ENCODE measurements at regions not wholly inside any gene's neighbourhood (a gene's known extent, or its start where the extent isn't known, plus 50 kb on each side); places are given as distances from the start of the nearest gene placed in this dataset.
"Not testable (repeated sequence)": the region's sequence is repeated elsewhere in the genome, so short reads cannot be mapped to it uniquely, and the experiment has no call there.

GRCh38 chr13:90222758-90223157 is 1124.7 kb upstream of the MIR17HG start:
- DNase-seq: no peak

GRCh38 chr13:90230311-90230710 is 1117.2 kb upstream of the MIR17HG start:
- DNase-seq: no peak

- DNase-seq: no peak
These were observed 1115.2 kb upstream of the MIR17HG start for GRCh38 chr13:90232291-90232690.

- DNase-seq: no peak
These were observed 1113.4 kb upstream of the MIR17HG start for GRCh38 chr13:90233933-90234672.

GRCh38 chr13:90237852-90238251 is 1109.6 kb upstream of the MIR17HG start:
- DNase-seq: no peak

GRCh38 chr13:90238413-90238812 is 1109.1 kb upstream of the MIR17HG start:
- no peak for DNase-seq

GRCh38 chr13:90239130-90239529 is 1108.4 kb upstream of the MIR17HG start:
- DNase-seq: no peak

- no peak for DNase-seq
These were observed 1101.5 kb upstream of the MIR17HG start for GRCh38 chr13:90246005-90246404.

- no peak for DNase-seq
These were observed 1100.7 kb upstream of the MIR17HG start for GRCh38 chr13:90246687-90247345.

- no peak for DNase-seq
These were observed 1093.7 kb upstream of the MIR17HG start for GRCh38 chr13:90253806-90254205.

- no peak for DNase-seq
These were observed 1093.0 kb upstream of the MIR17HG start for GRCh38 chr13:90254437-90254836.

- no peak for DNase-seq
These were observed 1090.7 kb upstream of the MIR17HG start for GRCh38 chr13:90256746-90257145.

GRCh38 chr13:90258129-90258528 is 1089.4 kb upstream of the MIR17HG start:
- DNase-seq: no peak

GRCh38 chr13:90261343-90261742 is 1086.1 kb upstream of the MIR17HG start:
- no peak for DNase-seq

- DNase-seq: no peak
These were observed 1077.3 kb upstream of the MIR17HG start for GRCh38 chr13:90270226-90270625.

- DNase-seq: peak; percentile 18
These were observed 1075.1 kb upstream of the MIR17HG start for GRCh38 chr13:90272356-90272755.

GRCh38 chr13:90276216-90276615 is 1071.3 kb upstream of the MIR17HG start:
- no peak for DNase-seq

- DNase-seq: not testable (repeated sequence)
These were observed 1069.3 kb upstream of the MIR17HG start for GRCh38 chr13:90278231-90278630.

- no peak for DNase-seq
These were observed 1065.8 kb upstream of the MIR17HG start for GRCh38 chr13:90281709-90282108.

GRCh38 chr13:90287521-90287920 is 1060.0 kb upstream of the MIR17HG start:
- no peak for DNase-seq

GRCh38 chr13:90293793-90294361 is 1053.6 kb upstream of the MIR17HG start:
- peak; percentile 11 for DNase-seq

GRCh38 chr13:90299238-90299637 is 1048.2 kb upstream of the MIR17HG start:
- DNase-seq: no peak

- no peak for DNase-seq
These were observed 1047.5 kb upstream of the MIR17HG start for GRCh38 chr13:90300015-90300414.

GRCh38 chr13:90302107-90302506 is 1045.4 kb upstream of the MIR17HG start:
- peak; percentile 17 for DNase-seq

Data from HCEC 1CT (cell line).